IPS DF 6.9 (cell line): ENCODE measurements at regions not wholly inside any gene's neighbourhood (a gene's known extent, or its start where the extent isn't known, plus 50 kb on each side); places are given as distances from the start of the nearest gene placed in this dataset.

Experiments
- DNase-seq: peaks from one replicate; pipeline ENCODE4 v3.0.0-alpha.2; 2013; ENCODE audit warnings: low read depth, low spot score
- H3K27ac ChIP-seq: one replicate; pipeline ENCODE4 v1.5.1; 2013; ENCODE audit warnings: low read length, control low read depth
- H3K27me3 ChIP-seq: 2 replicates; pipeline ENCODE4 v1.6.1; 2013; ENCODE audit warnings: mild to moderate bottlenecking, low read length; ENCODE audit not compliant: control insufficient read depth, insufficient read depth
- H3K36me3 ChIP-seq: 2 replicates; pipeline ENCODE4 v1.6.1; 2013; ENCODE audit warnings: low read length; ENCODE audit not compliant: control insufficient read depth, insufficient read depth
- H3K4me1 ChIP-seq: 2 replicates; pipeline ENCODE4 v1.6.1; 2013; ENCODE audit warnings: low read length; ENCODE audit not compliant: control insufficient read depth, insufficient read depth
- H3K4me3 ChIP-seq: 2 replicates; pipeline ENCODE4 v1.5.1; 2013; ENCODE audit warnings: mild to moderate bottlenecking, low read length
- H3K9me3 ChIP-seq: 2 replicates; pipeline ENCODE4 v1.6.1; 2013; ENCODE audit warnings: low read length, inconsistent platforms; ENCODE audit not compliant: control insufficient read depth, insufficient read depth
- WGBS: extraction: QIAGEN DNeasy Blood & Tissue Kit; methylation state at CpG from one replicate; pipeline ENCODE4 v1.1.7; 2013; ENCODE audit warnings: mixed read lengths, missing lambda C conversion rate; ENCODE audit not compliant: insufficient read length, insufficient coverage; 5-methylcytosine and 5-hydroxymethylcytosine counted together

- H3K36me3 ChIP-seq, result no peaks in the 10 kb centered on the region
- DNase-seq, result no peak
- no peaks in the 10 kb centered on the region for H3K9me3 ChIP-seq
- H3K4me1 ChIP-seq, result no peaks in the 10 kb centered on the region
- WGBS, result no CpG with 5 or more reads among the region's 7 CpGs
- H3K27me3 ChIP-seq, result no peaks in the 10 kb centered on the region
- H3K4me3 ChIP-seq, result no peak overlapping the region
- no peak overlapping the region for H3K27ac ChIP-seq
Measured at GRCh38 chr1:170241266-170241851, 95.6 kb downstream of the NTMT2 start.

DNA sequence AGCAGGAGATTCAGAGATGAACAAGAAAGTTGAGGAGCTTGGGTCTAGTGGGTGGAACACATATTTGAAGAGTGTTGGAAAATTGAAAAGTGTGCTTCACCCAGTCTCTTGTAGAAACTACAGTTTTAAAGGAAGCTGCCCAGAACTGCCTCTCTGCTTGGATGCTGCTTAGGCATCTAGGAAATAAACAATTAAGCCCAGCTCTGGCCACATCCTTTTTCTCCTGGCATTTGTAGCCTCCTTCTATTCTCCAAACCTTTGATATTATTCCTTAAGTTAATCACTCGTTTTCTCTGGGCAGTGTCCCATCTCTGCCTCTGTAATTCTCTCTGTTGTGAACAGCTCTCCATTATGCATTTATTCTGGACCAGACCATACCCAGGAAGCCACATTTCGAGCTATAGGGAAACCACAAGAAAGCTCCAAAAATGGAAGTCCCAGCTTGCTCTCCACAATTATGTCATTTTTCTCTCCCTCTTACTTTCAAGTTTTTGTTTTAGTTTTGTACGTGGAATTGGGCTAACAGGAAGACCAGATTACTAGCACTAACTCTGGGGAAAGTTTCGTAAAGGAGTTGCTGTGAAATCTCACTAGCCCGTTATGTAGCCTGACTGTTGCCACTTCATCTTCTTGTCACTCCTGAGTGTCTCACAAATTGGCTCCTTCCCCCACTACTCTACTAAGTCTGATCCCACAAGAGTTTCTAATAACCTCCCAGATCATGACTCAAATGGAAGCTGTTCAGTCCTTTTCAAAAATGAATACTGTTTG is 102.2 kb downstream of the NTMT2 start:
- no peak overlapping the region for H3K4me3 ChIP-seq
- peaks cover 4% of the 10 kb centered on the region; the same call in 1 of the 2 replicates for H3K9me3 ChIP-seq
- H3K4me1 ChIP-seq, result no peaks in the 10 kb centered on the region
- no CpG with 5 or more reads among the region's 5 CpGs for WGBS
- H3K27ac ChIP-seq, result no peak overlapping the region
- DNase-seq, result no peak
- H3K36me3 ChIP-seq, result no peaks in the 10 kb centered on the region
- H3K27me3 ChIP-seq, result no peaks in the 10 kb centered on the region

DNA sequence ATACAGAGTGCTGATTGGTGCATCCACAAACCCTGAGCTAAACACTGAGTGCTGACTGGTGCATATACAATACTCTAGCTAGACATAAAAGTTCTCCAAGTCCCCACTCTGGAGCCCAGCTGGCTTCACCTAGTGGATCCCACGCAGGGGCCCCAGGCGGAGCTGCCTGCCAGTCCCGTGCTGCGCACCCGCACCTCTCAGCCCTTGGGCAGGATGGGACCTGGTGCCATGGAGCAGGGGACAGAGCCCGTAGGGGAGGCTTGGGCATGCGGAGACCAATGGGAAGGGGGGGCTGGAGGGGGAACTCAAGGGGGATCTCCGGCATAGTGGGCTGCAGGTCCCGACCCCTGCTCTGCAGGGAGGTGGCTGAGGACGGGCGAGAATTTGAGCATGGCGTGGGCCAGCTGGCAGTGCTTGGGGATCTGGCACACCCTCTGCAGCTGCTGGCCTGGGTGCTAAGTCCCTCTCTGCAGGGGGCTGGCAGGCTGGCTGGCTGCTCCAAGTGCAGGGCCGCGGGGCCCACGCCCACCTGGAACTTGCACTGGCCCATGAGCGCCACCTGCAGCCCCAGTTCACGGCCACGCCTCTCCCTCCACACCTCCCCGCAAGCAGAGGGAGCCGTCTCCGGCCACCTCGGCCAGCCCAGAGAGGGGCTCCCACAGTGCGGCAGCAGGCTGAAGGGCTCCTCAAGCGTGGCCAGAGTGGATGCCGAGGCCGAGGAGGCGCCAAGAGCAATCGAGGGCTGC is 104.9 kb downstream of the NTMT2 start:
- Histone ChIP-seq H3K4me1 (no peaks in the 10 kb centered on the region), H3K27ac (no peak overlapping the region), H3K9me3 (peaks cover 4% of the 10 kb centered on the region; the same call in 1 of the 2 replicates), H3K4me3 (no peak overlapping the region), H3K27me3 (no peaks in the 10 kb centered on the region), H3K36me3 (no peaks in the 10 kb centered on the region)
- WGBS, result no CpG with 5 or more reads among the region's 28 CpGs
- DNase-seq, result no peak

- DNase-seq, result no peak
- H3K9me3 ChIP-seq, result peaks cover 4% of the 10 kb centered on the region; the same call in 1 of the 2 replicates
- no peak overlapping the region for H3K27ac ChIP-seq
- H3K4me1 ChIP-seq, result no peaks in the 10 kb centered on the region
- H3K4me3 ChIP-seq, result no peak overlapping the region
- no CpG with 5 or more reads among the region's 3 CpGs for WGBS
- no peaks in the 10 kb centered on the region for H3K36me3 ChIP-seq
- no peaks in the 10 kb centered on the region for H3K27me3 ChIP-seq
Measured at GRCh38 chr1:170252851-170253579, 107.3 kb downstream of the NTMT2 start.

GRCh38 chr1:170254371-170254770 is 108.6 kb downstream of the NTMT2 start:
- Histone ChIP-seq H3K4me1 (no peaks in the 10 kb centered on the region), H3K36me3 (no peaks in the 10 kb centered on the region), H3K4me3 (no peak overlapping the region), H3K27ac (no peak overlapping the region), H3K9me3 (peaks cover 4% of the 10 kb centered on the region; the same call in 1 of the 2 replicates), H3K27me3 (no peaks in the 10 kb centered on the region)
- no peak for DNase-seq
- WGBS, result no CpG with 5 or more reads among the region's 3 CpGs

DNA sequence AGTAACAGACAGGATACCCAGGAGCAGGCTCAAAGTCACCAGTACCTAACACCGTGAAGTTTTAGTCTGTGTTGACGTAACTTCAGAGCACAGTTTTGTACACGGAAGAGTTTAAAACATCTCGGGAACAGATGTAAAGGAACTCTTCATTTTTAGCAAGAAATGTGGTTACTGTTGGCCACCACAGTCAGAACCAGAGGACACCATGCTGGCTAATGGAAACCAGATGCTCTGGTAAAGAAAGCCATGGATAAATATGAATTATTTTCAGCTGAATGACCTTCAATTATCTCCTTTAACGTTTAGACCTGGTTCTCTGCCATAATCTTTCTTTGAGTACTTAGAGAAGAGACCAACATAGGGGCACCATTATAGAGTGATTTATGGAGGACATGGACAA is 115.9 kb downstream of the NTMT2 start:
- no peak overlapping the region for H3K4me3 ChIP-seq
- no CpG with 5 or more reads among the region's 5 CpGs for WGBS
- H3K27ac ChIP-seq, result no peak overlapping the region
- H3K4me1 ChIP-seq, result no peaks in the 10 kb centered on the region
- H3K36me3 ChIP-seq, result no peaks in the 10 kb centered on the region
- H3K9me3 ChIP-seq, result no peaks in the 10 kb centered on the region
- no peak for DNase-seq
- H3K27me3 ChIP-seq, result no peaks in the 10 kb centered on the region

DNA sequence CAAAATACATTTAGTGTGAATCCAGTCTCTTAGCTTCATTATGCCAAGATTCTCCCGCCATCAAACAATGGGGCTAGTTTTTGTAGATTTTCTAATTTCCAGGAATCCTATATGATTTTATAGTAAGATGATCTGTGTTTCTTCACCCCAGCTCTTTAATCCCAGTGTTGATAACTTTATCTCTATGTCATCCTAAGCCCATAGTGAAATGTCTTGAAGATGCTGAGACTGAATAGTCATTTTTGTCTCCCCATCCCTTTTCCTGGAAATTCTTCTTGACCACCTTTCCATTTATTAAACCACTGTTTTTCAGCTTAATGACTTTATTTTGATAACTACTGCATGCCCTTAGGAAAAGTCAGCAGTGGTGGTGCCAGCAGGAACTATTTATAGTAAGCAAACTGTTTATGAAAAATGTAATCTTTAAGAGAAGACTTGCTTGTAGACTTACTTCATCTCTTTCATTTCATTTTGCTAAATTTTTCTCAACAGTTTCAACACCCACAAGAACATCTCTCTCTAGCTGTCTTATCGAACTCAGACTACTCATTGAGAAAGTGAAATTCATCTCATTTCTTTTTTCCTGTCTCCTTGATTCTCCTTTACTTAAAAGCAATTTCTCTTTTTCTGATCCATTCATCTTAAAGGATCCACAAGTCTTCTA is 116.6 kb downstream of the NTMT2 start:
- H3K27me3 ChIP-seq, result no peaks in the 10 kb centered on the region
- H3K9me3 ChIP-seq, result no peaks in the 10 kb centered on the region
- H3K4me1 ChIP-seq, result no peaks in the 10 kb centered on the region
- no peak for DNase-seq
- no peak overlapping the region for H3K27ac ChIP-seq
- H3K4me3 ChIP-seq, result no peak overlapping the region
- no peaks in the 10 kb centered on the region for H3K36me3 ChIP-seq
- WGBS, result no CpG with 5 or more reads among the region's 2 CpGs

DNA sequence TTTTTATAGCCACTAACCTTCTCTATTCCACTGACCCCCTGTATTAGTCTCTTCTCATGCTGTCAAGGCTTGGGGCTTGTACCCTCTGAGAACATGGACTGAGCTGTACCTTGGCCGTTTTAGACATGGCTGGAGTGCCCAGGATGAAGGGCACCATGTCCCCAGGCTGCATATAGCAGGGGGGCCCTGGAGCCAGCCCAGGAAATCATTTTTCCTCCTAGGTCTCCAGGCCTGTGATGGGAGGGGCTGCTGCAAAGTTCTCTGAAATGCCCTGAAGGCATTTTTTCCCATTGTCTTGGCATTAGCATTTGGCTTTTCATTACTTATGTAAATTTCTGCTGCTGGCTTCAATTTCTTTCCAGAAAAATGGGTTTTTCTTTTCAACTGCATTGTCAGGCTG is 119.5 kb downstream of the NTMT2 start:
- DNase-seq, result no peak
- no peak overlapping the region for H3K4me3 ChIP-seq
- H3K27ac ChIP-seq, result no peak overlapping the region
- H3K27me3 ChIP-seq, result no peaks in the 10 kb centered on the region
- WGBS, result no CpG with 5 or more reads among the region's 1 CpG
- no peaks in the 10 kb centered on the region for H3K4me1 ChIP-seq
- no peaks in the 10 kb centered on the region for H3K9me3 ChIP-seq
- H3K36me3 ChIP-seq, result no peaks in the 10 kb centered on the region

GRCh38 chr1:170267317-170267716 is 121.6 kb downstream of the NTMT2 start:
- no peaks in the 10 kb centered on the region for H3K27me3 ChIP-seq
- no peaks in the 10 kb centered on the region for H3K36me3 ChIP-seq
- DNase-seq, result no peak
- H3K9me3 ChIP-seq, result no peaks in the 10 kb centered on the region
- H3K4me3 ChIP-seq, result no peak overlapping the region
- no peak overlapping the region for H3K27ac ChIP-seq
- H3K4me1 ChIP-seq, result no peaks in the 10 kb centered on the region
